ENCODE measurements at regions not wholly inside any gene's neighbourhood (a gene's known extent, or its start where the extent isn't known, plus 50 kb on each side); places are given as distances from the start of the nearest gene placed in this dataset.

DNA sequence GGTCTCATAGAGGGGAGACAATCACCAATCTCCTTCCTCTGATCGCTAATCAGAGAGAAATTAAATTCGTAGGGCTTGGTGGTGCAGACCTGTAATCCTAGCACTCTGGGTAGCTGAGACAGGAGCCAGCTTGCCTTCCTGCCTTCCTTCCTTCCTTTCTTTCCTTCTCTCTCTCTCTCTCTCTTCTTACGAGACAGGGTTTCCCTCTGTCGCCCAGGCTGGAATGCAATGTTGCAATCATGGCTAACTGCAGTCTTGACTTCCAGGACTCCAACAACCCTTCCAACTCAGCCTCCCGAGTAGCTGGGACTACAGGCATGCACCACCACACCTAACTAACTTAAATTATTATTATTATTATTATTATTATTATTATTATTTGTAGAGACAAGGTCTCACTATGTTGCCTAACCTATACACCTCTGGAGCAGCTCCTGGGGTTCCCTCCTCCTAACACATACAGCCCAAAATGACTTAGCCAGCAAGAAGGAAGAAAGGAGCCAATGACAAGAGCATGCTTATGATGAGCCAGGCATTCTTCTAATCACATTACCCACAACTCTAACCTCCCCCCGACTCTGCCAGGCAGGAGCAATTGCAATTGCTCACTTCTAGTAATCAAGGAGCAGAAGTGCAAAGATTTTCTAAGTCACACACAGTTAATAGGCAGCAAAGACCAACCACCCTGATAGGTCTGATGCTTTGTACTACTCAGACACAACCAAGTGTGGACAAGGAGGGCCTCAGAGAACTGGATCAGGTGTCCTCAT, 105.4 kb upstream of the F3 start:
- Histone ChIP-seq H3K27me3 (ENCODE audit: insufficient read depth, poor library complexity, severe bottlenecking) (no peaks in the 10 kb centered on the region), H3K27ac (replicated peaks) (no peak overlapping the region), H3K4me3 (replicated peaks; ENCODE audit: insufficient read depth, low read length) (no peak overlapping the region)
- TF ChIP-seq, protein P1, sequence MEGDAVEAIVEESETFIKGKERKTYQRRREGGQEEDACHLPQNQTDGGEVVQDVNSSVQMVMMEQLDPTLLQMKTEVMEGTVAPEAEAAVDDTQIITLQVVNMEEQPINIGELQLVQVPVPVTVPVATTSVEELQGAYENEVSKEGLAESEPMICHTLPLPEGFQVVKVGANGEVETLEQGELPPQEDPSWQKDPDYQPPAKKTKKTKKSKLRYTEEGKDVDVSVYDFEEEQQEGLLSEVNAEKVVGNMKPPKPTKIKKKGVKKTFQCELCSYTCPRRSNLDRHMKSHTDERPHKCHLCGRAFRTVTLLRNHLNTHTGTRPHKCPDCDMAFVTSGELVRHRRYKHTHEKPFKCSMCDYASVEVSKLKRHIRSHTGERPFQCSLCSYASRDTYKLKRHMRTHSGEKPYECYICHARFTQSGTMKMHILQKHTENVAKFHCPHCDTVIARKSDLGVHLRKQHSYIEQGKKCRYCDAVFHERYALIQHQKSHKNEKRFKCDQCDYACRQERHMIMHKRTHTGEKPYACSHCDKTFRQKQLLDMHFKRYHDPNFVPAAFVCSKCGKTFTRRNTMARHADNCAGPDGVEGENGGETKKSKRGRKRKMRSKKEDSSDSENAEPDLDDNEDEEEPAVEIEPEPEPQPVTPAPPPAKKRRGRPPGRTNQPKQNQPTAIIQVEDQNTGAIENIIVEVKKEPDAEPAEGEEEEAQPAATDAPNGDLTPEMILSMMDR (IDR thresholded peaks at IDR 0.05; ENCODE audit: insufficient read depth, low read length) = no peak
- DNase-seq (ENCODE audit: low read depth in 1 of 2, low spot score in 1 of 2) = no peak

DNA sequence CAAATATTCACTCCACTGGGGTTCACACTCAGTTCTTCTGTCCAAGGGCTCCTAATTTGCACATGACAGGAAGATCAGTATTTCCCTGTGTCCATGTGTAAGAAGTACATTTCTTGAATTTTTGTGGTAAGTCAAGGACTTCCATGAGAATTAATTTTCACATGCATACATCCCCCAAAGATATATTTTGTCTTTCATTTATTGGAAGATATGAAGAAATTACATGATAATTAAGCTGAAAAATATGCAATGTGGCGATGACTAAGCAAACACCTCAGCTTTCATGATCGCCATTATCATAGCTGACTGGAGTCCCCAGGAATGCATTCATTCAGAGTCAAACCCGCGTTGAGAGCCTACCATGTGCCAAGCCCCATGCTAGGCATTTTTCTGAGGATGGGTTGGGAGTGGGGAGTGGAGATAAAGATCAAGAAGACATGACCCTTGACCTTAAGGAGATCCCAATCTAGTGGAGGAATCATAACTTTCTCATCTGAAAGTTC, 104.6 kb upstream of the F3 start:
- Histone ChIP-seq H3K27me3 (ENCODE audit: insufficient read depth, poor library complexity, severe bottlenecking) (no peaks in the 10 kb centered on the region), H3K4me3 (replicated peaks; ENCODE audit: insufficient read depth, low read length) (no peak overlapping the region), H3K27ac (replicated peaks) (no peak overlapping the region)
- no peak for DNase-seq (ENCODE audit: low read depth in 1 of 2, low spot score in 1 of 2)
- no peak for TF ChIP-seq POLR2AphosphoS5 (IDR thresholded peaks at IDR 0.05; ENCODE audit: low read depth)
- TF ChIP-seq, protein P1 (IDR thresholded peaks at IDR 0.05; ENCODE audit: insufficient read depth, low read length) = no peak
- no peak for TF ChIP-seq SPI1 (IDR thresholded peaks at IDR 0.05; ENCODE audit: borderline replicate concordance, low read depth)
- TF ChIP-seq GABPA (IDR thresholded peaks at IDR 0.05; ENCODE audit: low read depth) = no peak
- TF ChIP-seq, protein P2, sequence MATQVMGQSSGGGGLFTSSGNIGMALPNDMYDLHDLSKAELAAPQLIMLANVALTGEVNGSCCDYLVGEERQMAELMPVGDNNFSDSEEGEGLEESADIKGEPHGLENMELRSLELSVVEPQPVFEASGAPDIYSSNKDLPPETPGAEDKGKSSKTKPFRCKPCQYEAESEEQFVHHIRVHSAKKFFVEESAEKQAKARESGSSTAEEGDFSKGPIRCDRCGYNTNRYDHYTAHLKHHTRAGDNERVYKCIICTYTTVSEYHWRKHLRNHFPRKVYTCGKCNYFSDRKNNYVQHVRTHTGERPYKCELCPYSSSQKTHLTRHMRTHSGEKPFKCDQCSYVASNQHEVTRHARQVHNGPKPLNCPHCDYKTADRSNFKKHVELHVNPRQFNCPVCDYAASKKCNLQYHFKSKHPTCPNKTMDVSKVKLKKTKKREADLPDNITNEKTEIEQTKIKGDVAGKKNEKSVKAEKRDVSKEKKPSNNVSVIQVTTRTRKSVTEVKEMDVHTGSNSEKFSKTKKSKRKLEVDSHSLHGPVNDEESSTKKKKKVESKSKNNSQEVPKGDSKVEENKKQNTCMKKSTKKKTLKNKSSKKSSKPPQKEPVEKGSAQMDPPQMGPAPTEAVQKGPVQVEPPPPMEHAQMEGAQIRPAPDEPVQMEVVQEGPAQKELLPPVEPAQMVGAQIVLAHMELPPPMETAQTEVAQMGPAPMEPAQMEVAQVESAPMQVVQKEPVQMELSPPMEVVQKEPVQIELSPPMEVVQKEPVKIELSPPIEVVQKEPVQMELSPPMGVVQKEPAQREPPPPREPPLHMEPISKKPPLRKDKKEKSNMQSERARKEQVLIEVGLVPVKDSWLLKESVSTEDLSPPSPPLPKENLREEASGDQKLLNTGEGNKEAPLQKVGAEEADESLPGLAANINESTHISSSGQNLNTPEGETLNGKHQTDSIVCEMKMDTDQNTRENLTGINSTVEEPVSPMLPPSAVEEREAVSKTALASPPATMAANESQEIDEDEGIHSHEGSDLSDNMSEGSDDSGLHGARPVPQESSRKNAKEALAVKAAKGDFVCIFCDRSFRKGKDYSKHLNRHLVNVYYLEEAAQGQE (IDR thresholded peaks at IDR 0.05; ENCODE audit: insufficient replicate concordance, low read depth) = no peak

DNA sequence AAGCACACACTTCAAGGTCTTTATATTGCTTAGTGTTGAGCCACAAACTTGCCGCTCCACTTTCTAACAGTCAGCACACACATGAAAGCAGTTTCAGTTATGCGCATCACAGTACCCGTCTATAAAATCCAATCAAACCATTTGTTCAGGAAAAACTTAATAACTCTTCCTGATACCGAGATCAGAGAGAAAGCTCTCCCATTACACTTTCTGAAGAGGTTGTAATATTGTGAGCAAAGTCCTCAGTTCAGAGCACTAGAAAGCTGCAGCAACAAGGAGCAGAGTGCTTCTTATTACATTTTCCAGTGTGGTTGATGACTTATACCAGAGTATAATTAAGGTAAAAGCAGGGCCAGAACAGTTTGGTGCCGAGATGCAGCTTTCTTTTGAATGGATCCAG, 102.8 kb upstream of the F3 start:
- no peak for DNase-seq (ENCODE audit: low read depth in 1 of 2, low spot score in 1 of 2)
- Histone ChIP-seq H3K27me3 (ENCODE audit: insufficient read depth, poor library complexity, severe bottlenecking) (no peaks in the 10 kb centered on the region), H3K4me3 (replicated peaks; ENCODE audit: insufficient read depth, low read length) (no peak overlapping the region), H3K27ac (replicated peaks) (no peak overlapping the region)
- no peak for TF ChIP-seq GABPA (IDR thresholded peaks at IDR 0.05; ENCODE audit: low read depth)

DNA sequence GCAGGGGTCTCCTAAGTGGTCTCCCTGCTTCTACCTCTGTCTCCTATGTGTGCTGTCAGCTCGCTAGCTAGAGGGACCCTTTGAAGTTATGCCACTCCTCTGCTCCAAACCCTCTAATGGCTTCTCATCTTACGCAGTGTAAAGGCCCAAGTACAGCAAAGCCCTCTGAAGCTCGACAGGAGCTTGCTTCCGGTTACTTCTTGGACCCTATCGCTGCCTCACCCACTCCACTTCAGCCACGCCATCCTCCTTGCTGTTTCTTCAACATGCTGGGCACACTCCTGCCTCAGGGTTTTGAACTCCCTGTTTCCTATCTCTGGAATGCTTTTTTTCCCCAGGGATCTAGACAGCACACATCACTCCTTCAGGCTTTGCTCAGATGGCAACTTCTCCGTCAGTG, 102.3 kb upstream of the F3 start:
- Histone ChIP-seq H3K27ac (replicated peaks) (no peak overlapping the region), H3K27me3 (ENCODE audit: insufficient read depth, poor library complexity, severe bottlenecking) (no peaks in the 10 kb centered on the region), H3K4me3 (replicated peaks; ENCODE audit: insufficient read depth, low read length) (no peak overlapping the region)
- TF ChIP-seq POLR2AphosphoS5 (IDR thresholded peaks at IDR 0.05; ENCODE audit: low read depth) (no peak), SPI1 (IDR thresholded peaks at IDR 0.05; ENCODE audit: borderline replicate concordance, low read depth) (no peak), GABPA (IDR thresholded peaks at IDR 0.05; ENCODE audit: low read depth) (no peak)
- TF ChIP-seq, protein P1 (IDR thresholded peaks at IDR 0.05; ENCODE audit: insufficient read depth, low read length) = no peak
- TF ChIP-seq, protein P2 (IDR thresholded peaks at IDR 0.05; ENCODE audit: insufficient replicate concordance, low read depth) = no peak
- no peak for DNase-seq (ENCODE audit: low read depth in 1 of 2, low spot score in 1 of 2)
